ENCODE measurements at regions not wholly inside any gene's neighbourhood (a gene's known extent, or its start where the extent isn't known, plus 50 kb on each side); places are given as distances from the start of the nearest gene placed in this dataset.

DNA sequence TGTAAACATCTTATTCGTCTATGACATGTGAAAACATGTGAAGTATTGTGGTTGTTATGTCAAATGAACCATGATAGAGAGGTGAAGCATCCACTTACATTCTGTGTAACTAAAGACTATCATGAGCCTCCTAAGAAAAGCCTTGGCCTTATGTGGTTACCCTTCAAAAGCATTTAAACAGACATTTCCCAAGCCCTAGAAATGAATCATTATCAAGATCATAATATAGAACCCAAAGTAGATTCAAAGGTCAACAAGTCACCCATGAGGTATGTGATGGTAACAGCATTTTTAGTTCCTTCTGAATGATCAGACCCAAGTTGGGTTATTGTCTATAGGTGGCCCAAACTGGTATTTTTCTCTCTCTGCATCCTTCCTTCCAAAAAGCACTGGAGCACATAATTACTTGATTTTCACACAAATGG, 408.0 kb downstream of the TBL1XR1 start:
- no TSS peak for BruUV-seq (replicated peaks)
- Histone ChIP-seq H3K4me3 (ENCODE audit: low read depth, low read length, poor library complexity, severe bottlenecking) (no peak overlapping the region), H3K79me2 (ENCODE audit: insufficient read depth, low read depth, low read length) (no peaks in the 10 kb centered on the region), H4K20me1 (ENCODE audit: insufficient read depth, low read length) (no peaks in the 10 kb centered on the region), H3K9me2 (ENCODE audit: insufficient read depth, low read length) (no peaks in the 10 kb centered on the region), H3K4me2 (ENCODE audit: low read length) (no peak overlapping the region), H3K4me1 (ENCODE audit: insufficient read depth, low read length, poor library complexity, severe bottlenecking) (no peaks in the 10 kb centered on the region), H3K27ac (ENCODE audit: low read depth, low read length, poor library complexity, severe bottlenecking) (no peak overlapping the region), H3K9me3 (ENCODE audit: low read length) (no peaks in the 10 kb centered on the region), H3K36me3 (ENCODE audit: insufficient read depth, low read length) (no peaks in the 10 kb centered on the region), H2AFZ (ENCODE audit: low read length) (no peak overlapping the region)
- intact Hi-C loops (cut with micrococcal nuclease; ENCODE audit: unreplicated experiment), result no loop called here
- CTCF ChIA-PET (ENCODE audit: unreplicated experiment), result no interaction called here
- TF ChIP-seq EZH2phosphoT487 (IDR thresholded peaks at IDR 0.05; ENCODE audit: borderline replicate concordance, low read depth, low read length), result no peak
- TF ChIP-seq CTCF (conservative IDR thresholded peaks at IDR 0.05; ENCODE audit: low read length), result no peak
- no peak for DNase-seq (ENCODE audit: low spot score)
- POLR2A ChIA-PET, result interaction anchor here (0.6 kb wide), 1 partner anchor 29 kb away, joined by 9 read pairs; no protein-coding TSS in a partner anchor

DNA sequence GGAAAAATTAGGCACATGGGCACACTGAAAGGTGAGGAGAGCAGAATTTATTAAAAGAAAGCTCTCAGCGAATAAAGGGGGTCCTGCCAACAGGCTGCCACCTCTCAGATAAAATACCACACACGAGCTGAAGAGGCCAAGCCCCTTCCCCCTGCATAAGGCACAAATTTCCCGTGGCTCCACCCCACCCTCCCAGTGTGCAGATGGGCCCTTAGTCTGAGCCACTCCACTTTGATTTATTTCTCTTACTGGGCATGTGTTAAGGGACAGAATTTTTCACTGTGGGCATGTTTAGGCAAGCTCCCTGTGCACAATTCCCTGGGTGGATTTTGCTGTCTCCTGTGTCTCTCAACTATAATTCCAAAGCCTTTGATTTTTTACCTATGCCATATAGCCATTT, 409.8 kb downstream of the TBL1XR1 start:
- Histone ChIP-seq H3K4me3 (ENCODE audit: low read depth, low read length, poor library complexity, severe bottlenecking) (no peak overlapping the region), H3K9me3 (ENCODE audit: low read length) (no peaks in the 10 kb centered on the region), H2AFZ (ENCODE audit: low read length) (no peak overlapping the region), H3K79me2 (ENCODE audit: insufficient read depth, low read depth, low read length) (no peaks in the 10 kb centered on the region), H3K4me2 (ENCODE audit: low read length) (no peak overlapping the region), H3K9me2 (ENCODE audit: insufficient read depth, low read length) (no peaks in the 10 kb centered on the region), H3K27ac (ENCODE audit: low read depth, low read length, poor library complexity, severe bottlenecking) (no peak overlapping the region), H3K36me3 (ENCODE audit: insufficient read depth, low read length) (no peaks in the 10 kb centered on the region), H3K4me1 (ENCODE audit: insufficient read depth, low read length, poor library complexity, severe bottlenecking) (no peaks in the 10 kb centered on the region), H4K20me1 (ENCODE audit: insufficient read depth, low read length) (no peaks in the 10 kb centered on the region)
- no TSS peak for BruUV-seq (replicated peaks)
- TF ChIP-seq CTCF (conservative IDR thresholded peaks at IDR 0.05; ENCODE audit: low read length), result no peak
- TF ChIP-seq EZH2phosphoT487 (IDR thresholded peaks at IDR 0.05; ENCODE audit: borderline replicate concordance, low read depth, low read length), result no peak
- CTCF ChIA-PET (ENCODE audit: unreplicated experiment), result no interaction called here
- DNase-seq (ENCODE audit: low spot score), result no peak
- POLR2A ChIA-PET, result interaction anchor here (0.7 kb wide), 1 partner anchor 12 kb away, joined by 3 read pairs; no protein-coding TSS in a partner anchor
- intact Hi-C loops (cut with micrococcal nuclease; ENCODE audit: unreplicated experiment), result no loop called here

- no peak for DNase-seq (ENCODE audit: low spot score)
- BruUV-seq (replicated peaks), result no TSS peak
- H3K79me2 ChIP-seq (ENCODE audit: insufficient read depth, low read depth, low read length), result no peaks in the 10 kb centered on the region
- no peak overlapping the region for H3K27ac ChIP-seq (ENCODE audit: low read depth, low read length, poor library complexity, severe bottlenecking)
- no peaks in the 10 kb centered on the region for H3K9me3 ChIP-seq (ENCODE audit: low read length)
- intact Hi-C loops (cut with micrococcal nuclease; ENCODE audit: unreplicated experiment), result no loop called here
- H3K36me3 ChIP-seq (ENCODE audit: insufficient read depth, low read length), result no peaks in the 10 kb centered on the region
- H3K4me3 ChIP-seq (ENCODE audit: low read depth, low read length, poor library complexity, severe bottlenecking), result no peak overlapping the region
- no peaks in the 10 kb centered on the region for H3K4me1 ChIP-seq (ENCODE audit: insufficient read depth, low read length, poor library complexity, severe bottlenecking)
- TF ChIP-seq EZH2phosphoT487 (IDR thresholded peaks at IDR 0.05; ENCODE audit: borderline replicate concordance, low read depth, low read length), result no peak
- no peak for TF ChIP-seq CTCF (conservative IDR thresholded peaks at IDR 0.05; ENCODE audit: low read length)
- ChIA-PET POLR2A (no interaction called here), CTCF (ENCODE audit: unreplicated experiment) (no interaction called here)
- H3K9me2 ChIP-seq (ENCODE audit: insufficient read depth, low read length), result no peaks in the 10 kb centered on the region
- no peak overlapping the region for H3K4me2 ChIP-seq (ENCODE audit: low read length)
- no peaks in the 10 kb centered on the region for H4K20me1 ChIP-seq (ENCODE audit: insufficient read depth, low read length)
- H2AFZ ChIP-seq (ENCODE audit: low read length), result no peak overlapping the region
Measured at GRCh38 chr3:176785171-176785570, 412.1 kb downstream of the TBL1XR1 start.
